Astrocyte (in vitro differentiated cells and primary cell): ENCODE measurements at regions not wholly inside any gene's neighbourhood (a gene's known extent, or its start where the extent isn't known, plus 50 kb on each side); places are given as distances from the start of the nearest gene placed in this dataset.

Source experiments
- DNase-seq: peaks from one replicate; pipeline ENCODE4 v3.0.0-alpha.2; 2010; ENCODE audit warnings: low read depth
- FAIRE-seq: peaks from 2 replicates; lab custom pipeline; 2011; peaks lifted over from hg19 to GRCh38; lab: Jason Lieb, UNC
- H2AFZ ChIP-seq: 2 replicates; pipeline ENCODE4 v1.6.0; 2012; ENCODE audit warnings: low read depth, low read length, inconsistent platforms
- H3K27ac ChIP-seq: 2 replicates; pipeline ENCODE4 v1.5.1; 2011; ENCODE audit warnings: low read depth, low read length, inconsistent platforms
- H3K27me3 ChIP-seq: 2 replicates; pipeline ENCODE4 v1.6.0; 2011; ENCODE audit warnings: low read length, inconsistent platforms; ENCODE audit not compliant: insufficient read depth
- H3K36me3 ChIP-seq: 2 replicates; pipeline ENCODE4 v1.5.1; 2011; ENCODE audit warnings: low read length, inconsistent platforms; ENCODE audit not compliant: insufficient read depth
- H3K4me1 ChIP-seq: 2 replicates; pipeline ENCODE4 v1.5.1; 2011; ENCODE audit warnings: low read length, inconsistent platforms; ENCODE audit not compliant: insufficient read depth
- H3K4me2 ChIP-seq: 2 replicates; pipeline ENCODE4 v1.6.0; 2012; ENCODE audit warnings: low read length, inconsistent platforms
- H3K4me3 ChIP-seq: 2 replicates; pipeline ENCODE4 v1.5.1; 2011; ENCODE audit warnings: low read depth, mild to moderate bottlenecking, low read length, inconsistent platforms; ENCODE audit not compliant: insufficient read depth
- H3K79me2 ChIP-seq: 2 replicates; pipeline ENCODE4 v1.6.0; 2012; ENCODE audit warnings: mild to moderate bottlenecking, low read length, inconsistent platforms; ENCODE audit not compliant: insufficient read depth
- H3K9ac ChIP-seq: 2 replicates; pipeline ENCODE4 v1.6.0; 2012; ENCODE audit warnings: mild to moderate bottlenecking, low read length, inconsistent platforms
- H3K9me3 ChIP-seq: 2 replicates; pipeline ENCODE4 v1.5.1; 2012; ENCODE audit warnings: low read depth, mild to moderate bottlenecking, low read length, inconsistent platforms; ENCODE audit not compliant: insufficient read depth
- H4K20me1 ChIP-seq: 2 replicates; pipeline ENCODE4 v1.6.0; 2012; ENCODE audit warnings: low read length, inconsistent platforms; ENCODE audit not compliant: insufficient read depth
- H3K27ac Mint-ChIP-seq: one replicate; pipeline ENCODE4 v1.8.0; 2021; ENCODE audit warnings: mild to moderate bottlenecking, mixed read lengths; ENCODE audit not compliant: unreplicated experiment
- H3K27me3 Mint-ChIP-seq: one replicate; pipeline ENCODE4 v1.8.0; 2021; ENCODE audit warnings: low read depth, mixed read lengths; ENCODE audit not compliant: unreplicated experiment
- H3K36me3 Mint-ChIP-seq: one replicate; pipeline ENCODE4 v1.8.0; 2021; ENCODE audit warnings: low read depth, mixed read lengths; ENCODE audit not compliant: unreplicated experiment
- H3K4me1 Mint-ChIP-seq: one replicate; pipeline ENCODE4 v1.8.0; 2021; ENCODE audit warnings: low read depth, mixed read lengths; ENCODE audit not compliant: unreplicated experiment
- H3K4me3 Mint-ChIP-seq: one replicate; pipeline ENCODE4 v1.8.0; 2021; ENCODE audit warnings: mild to moderate bottlenecking, moderate library complexity, mixed read lengths; ENCODE audit not compliant: unreplicated experiment
- H3K9me3 Mint-ChIP-seq: one replicate; pipeline ENCODE4 v1.8.0; 2021; ENCODE audit warnings: mild to moderate bottlenecking, mixed read lengths; ENCODE audit not compliant: unreplicated experiment
- CTCF ChIP-seq: IDR thresholded peaks from 2 replicates; pipeline ENCODE4 v1.5.1; 2011; ENCODE audit warnings: low read depth, mild to moderate bottlenecking, inconsistent platforms, low read length, moderate library complexity; ENCODE audit not compliant: insufficient read depth
- EZH2 ChIP-seq: IDR thresholded peaks from 2 replicates; pipeline ENCODE4 v1.6.1; 2012; ENCODE audit warnings: mild to moderate bottlenecking, low read length, inconsistent platforms; ENCODE audit not compliant: insufficient read depth

DNA sequence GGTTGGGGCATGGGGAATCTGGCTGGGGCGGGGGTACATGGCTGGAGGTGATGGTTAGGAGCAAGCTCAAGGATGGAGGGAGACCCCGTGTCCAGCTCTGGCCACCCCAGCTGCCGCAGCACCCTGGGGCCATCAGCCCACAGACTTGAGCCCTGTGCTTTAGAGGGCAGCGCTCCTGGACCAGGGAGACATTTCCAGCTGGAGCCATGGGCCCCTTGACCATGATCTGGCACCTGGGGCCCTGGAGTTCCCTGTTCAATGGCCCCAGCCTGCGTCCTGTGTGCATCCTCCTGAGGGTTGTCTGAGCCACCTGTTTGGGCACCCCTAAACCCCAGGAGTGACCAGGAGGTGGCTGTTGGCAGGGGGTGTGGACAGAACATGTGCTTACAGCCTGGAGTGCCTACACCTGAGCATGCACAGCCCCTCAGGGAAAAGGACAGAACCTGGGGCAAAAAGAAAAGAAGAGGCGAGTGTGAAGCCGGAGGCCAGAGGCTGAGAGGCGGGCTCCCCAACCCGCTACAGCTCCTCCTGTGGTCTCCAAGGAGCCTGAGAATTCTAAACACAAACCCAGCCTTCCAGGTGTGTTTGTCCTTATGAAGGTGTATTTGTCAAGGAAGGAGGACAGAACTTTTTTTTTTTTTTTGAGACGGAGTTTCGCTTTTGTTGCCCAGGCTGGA is 126.7 kb downstream of the C9orf50 start:
- no peak overlapping the region for H3K9ac ChIP-seq
- H3K27me3 ChIP-seq = no peaks in the 10 kb centered on the region
- H3K4me2 ChIP-seq = no peak overlapping the region
- no peaks in the 10 kb centered on the region for H4K20me1 ChIP-seq
- H3K36me3 ChIP-seq = no peaks in the 10 kb centered on the region
- Mint-ChIP-seq H3K4me3 (no peak overlapping the region), H3K27me3 (no peaks in the 10 kb centered on the region), H3K9me3 (peaks cover 1% of the 10 kb centered on the region), H3K27ac (no peak overlapping the region), H3K36me3 (peaks cover 2% of the 10 kb centered on the region), H3K4me1 (peaks cover 50% of the 10 kb centered on the region)
- TF ChIP-seq EZH2 (no peak), CTCF (no peak)
- no peak overlapping the region for H3K4me3 ChIP-seq
- H3K79me2 ChIP-seq = peaks cover 46% of the 10 kb centered on the region
- FAIRE-seq (no peak), DNase-seq (no peak)
- no peak overlapping the region for H2AFZ ChIP-seq
- H3K4me1 ChIP-seq = peaks cover 65% of the 10 kb centered on the region
- H3K9me3 ChIP-seq = no peaks in the 10 kb centered on the region
- H3K27ac ChIP-seq = no peak overlapping the region

- H3K27ac Mint-ChIP-seq = peak overlapping the region; percentile 66
- H3K4me1 Mint-ChIP-seq = peaks cover 50% of the 10 kb centered on the region
- H3K4me3 ChIP-seq = no peak overlapping the region
- no peak for FAIRE-seq
- no peak overlapping the region for H3K27ac ChIP-seq
- peaks cover 65% of the 10 kb centered on the region for H3K4me1 ChIP-seq
- H3K4me3 Mint-ChIP-seq = no peak overlapping the region
- H3K9ac ChIP-seq = no peak overlapping the region
- H2AFZ ChIP-seq = no peak overlapping the region
- peaks cover 1% of the 10 kb centered on the region for H3K9me3 Mint-ChIP-seq
- H3K36me3 ChIP-seq = no peaks in the 10 kb centered on the region
- H3K27me3 Mint-ChIP-seq = no peaks in the 10 kb centered on the region
- H3K79me2 ChIP-seq = peaks cover 43% of the 10 kb centered on the region
- H4K20me1 ChIP-seq = no peaks in the 10 kb centered on the region
- no peak for DNase-seq
- H3K36me3 Mint-ChIP-seq = peaks cover 2% of the 10 kb centered on the region
- H3K27me3 ChIP-seq = no peaks in the 10 kb centered on the region
- TF ChIP-seq EZH2 (no peak), CTCF (no peak)
- H3K4me2 ChIP-seq = no peak overlapping the region
- no peaks in the 10 kb centered on the region for H3K9me3 ChIP-seq
These were observed 127.2 kb downstream of the C9orf50 start for GRCh38 chr9:129493706-129494047.

GRCh38 chr9:129493002-129493705 is 127.7 kb downstream of the C9orf50 start:
- peak overlapping the region; percentile 66 for H3K27ac Mint-ChIP-seq
- no peak overlapping the region for H3K4me3 Mint-ChIP-seq
- H3K4me1 ChIP-seq = peaks cover 61% of the 10 kb centered on the region
- H3K36me3 ChIP-seq = no peaks in the 10 kb centered on the region
- no peaks in the 10 kb centered on the region for H3K27me3 Mint-ChIP-seq
- H3K9me3 Mint-ChIP-seq = no peaks in the 10 kb centered on the region
- TF ChIP-seq CTCF = no peak
- no peak for TF ChIP-seq EZH2
- H4K20me1 ChIP-seq = no peaks in the 10 kb centered on the region
- no peak overlapping the region for H3K4me3 ChIP-seq
- DNase-seq (no peak), FAIRE-seq (no peak)
- no peak overlapping the region for H3K4me2 ChIP-seq
- H3K9ac ChIP-seq = no peak overlapping the region
- no peak overlapping the region for H3K27ac ChIP-seq
- no peak overlapping the region for H2AFZ ChIP-seq
- peaks cover 45% of the 10 kb centered on the region for H3K4me1 Mint-ChIP-seq
- peaks cover 38% of the 10 kb centered on the region for H3K79me2 ChIP-seq
- H3K36me3 Mint-ChIP-seq = peaks cover 2% of the 10 kb centered on the region
- H3K9me3 ChIP-seq = no peaks in the 10 kb centered on the region
- no peaks in the 10 kb centered on the region for H3K27me3 ChIP-seq
